H9 (cell line): ENCODE measurements at regions not wholly inside any gene's neighbourhood (a gene's known extent, or its start where the extent isn't known, plus 50 kb on each side); places are given as distances from the start of the nearest gene placed in this dataset.

Source experiments
- DNase-seq: peaks from one replicate; pipeline ENCODE4 v3.0.0-alpha.2; 2017
- H2AFZ ChIP-seq: one replicate; pipeline ENCODE4 v1.6.1; 2013; ENCODE audit warnings: mild to moderate bottlenecking, low read length, control low read depth, moderate library complexity
- H2AK5ac ChIP-seq: 2 replicates; pipeline ENCODE4 v1.6.1; 2013; ENCODE audit warnings: low read length, control low read depth, mixed read lengths; ENCODE audit not compliant: insufficient read length
- H2BK120ac ChIP-seq: one replicate; pipeline ENCODE4 v1.6.1; 2013; ENCODE audit warnings: low read depth, mild to moderate bottlenecking, low read length, control low read depth, inconsistent platforms; ENCODE audit not compliant: poor library complexity, severe bottlenecking
- H2BK12ac ChIP-seq: 2 replicates; pipeline ENCODE4 v1.6.1; 2013; ENCODE audit warnings: low read length, control low read depth, mixed read lengths, low read depth; ENCODE audit not compliant: insufficient read length
- H2BK15ac ChIP-seq: 2 replicates; pipeline ENCODE4 v1.6.1; 2013; ENCODE audit warnings: low read depth, low read length, control low read depth
- H2BK20ac ChIP-seq: one replicate; pipeline ENCODE4 v1.6.1; 2013; ENCODE audit warnings: low read depth, mild to moderate bottlenecking, low read length, control low read depth, inconsistent platforms; ENCODE audit not compliant: poor library complexity, severe bottlenecking
- H2BK5ac ChIP-seq: 2 replicates; pipeline ENCODE4 v1.6.1; 2013; ENCODE audit warnings: low read length, control low read depth, mixed read lengths; ENCODE audit not compliant: insufficient read length
- H3K14ac ChIP-seq: 2 replicates; pipeline ENCODE4 v1.6.1; 2013; ENCODE audit warnings: low read length, control low read depth; ENCODE audit not compliant: insufficient read depth
- H3K18ac ChIP-seq: 2 replicates; pipeline ENCODE4 v1.6.1; 2013; ENCODE audit warnings: low read depth, mild to moderate bottlenecking, mixed read lengths, low read length, control low read depth; ENCODE audit not compliant: insufficient read length
- H3K23ac ChIP-seq: 2 replicates; pipeline ENCODE4 v1.6.1; 2013; ENCODE audit warnings: low read length, control low read depth, mixed read lengths, low read depth; ENCODE audit not compliant: insufficient read length
- H3K23me2 ChIP-seq: 2 replicates; pipeline ENCODE4 v1.6.1; 2013; ENCODE audit warnings: low read depth, mild to moderate bottlenecking, mixed read lengths, low read length, control low read depth; ENCODE audit not compliant: insufficient read length, poor library complexity, severe bottlenecking
- H3K27ac ChIP-seq: 2 replicates; pipeline ENCODE4 v1.5.1; 2013; ENCODE audit warnings: low read length, control low read depth, mixed read lengths, low read depth; ENCODE audit not compliant: insufficient read length
- H3K27me3 ChIP-seq: 2 replicates; pipeline ENCODE4 v1.6.1; 2013; ENCODE audit warnings: low read length, control low read depth, inconsistent platforms; ENCODE audit not compliant: insufficient read depth
- H3K4ac ChIP-seq: 2 replicates; pipeline ENCODE4 v1.6.1; 2013; ENCODE audit warnings: low read depth, mild to moderate bottlenecking, control low read depth, inconsistent platforms, low read length, moderate library complexity
- H3K4me1 ChIP-seq: 2 replicates; pipeline ENCODE4 v1.6.1; 2013; ENCODE audit warnings: low read length, control low read depth, inconsistent platforms; ENCODE audit not compliant: insufficient read depth
- H3K4me2 ChIP-seq: 2 replicates; pipeline ENCODE4 v1.6.1; 2013; ENCODE audit warnings: low read length, control low read depth, mixed read lengths; ENCODE audit not compliant: insufficient read length, insufficient read depth
- H3K56ac ChIP-seq: 2 replicates; pipeline ENCODE4 v1.6.1; 2013; ENCODE audit warnings: low read depth, mild to moderate bottlenecking, mixed read lengths, low read length, control low read depth; ENCODE audit not compliant: insufficient read length
- H3K79me1 ChIP-seq: 2 replicates; pipeline ENCODE4 v1.6.1; 2013; ENCODE audit warnings: low read depth, mild to moderate bottlenecking, moderate library complexity, low read length, control low read depth, inconsistent platforms; ENCODE audit not compliant: insufficient read depth, poor library complexity, severe bottlenecking
- H3K79me2 ChIP-seq: 2 replicates; pipeline ENCODE4 v1.6.1; 2013; ENCODE audit warnings: low read length, control low read depth, inconsistent platforms; ENCODE audit not compliant: insufficient read depth
- H3K9ac ChIP-seq: 2 replicates; pipeline ENCODE4 v1.6.1; 2013; ENCODE audit warnings: low read length, control low read depth, mixed read lengths; ENCODE audit not compliant: insufficient read length; ENCODE audit errors: extremely low read depth
- H3K9me3 ChIP-seq: one replicate; pipeline ENCODE4 v1.6.1; 2013; ENCODE audit warnings: low read depth, low read length, inconsistent platforms; ENCODE audit not compliant: control insufficient read depth
- H3T11ph ChIP-seq: one replicate; pipeline ENCODE4 v1.6.1; 2013; ENCODE audit warnings: mild to moderate bottlenecking, low read length, control low read depth, inconsistent platforms
- H4K20me1 ChIP-seq: one replicate; pipeline ENCODE4 v1.6.1; 2013; ENCODE audit not compliant: control insufficient read depth, insufficient read length, insufficient read depth
- H4K5ac ChIP-seq: 2 replicates; pipeline ENCODE4 v1.6.1; 2013; ENCODE audit warnings: low read depth, mild to moderate bottlenecking, mixed read lengths, low read length, control low read depth; ENCODE audit not compliant: insufficient read length
- H4K8ac ChIP-seq: replicated peaks from 2 replicates; pipeline ENCODE4 v1.6.1; 2013; ENCODE audit warnings: low read length, control low read depth, mixed read lengths, low read depth; ENCODE audit not compliant: insufficient read length
- H4K91ac ChIP-seq: 2 replicates; pipeline ENCODE4 v1.6.1; 2013; ENCODE audit warnings: low read depth, mild to moderate bottlenecking, moderate library complexity, mixed read lengths, low read length, control low read depth; ENCODE audit not compliant: insufficient read length
- H3K27ac Mint-ChIP-seq, 3 experiments: 2 replicates in 2 of 3; 3 replicates in 1 of 3; pipeline ENCODE4 v1.8.0; 2020 to 2021; ENCODE audit warnings: mixed read lengths in 3 of 3, mild to moderate bottlenecking in 1 of 3, moderate library complexity in 1 of 3
- H3K27me3 Mint-ChIP-seq: 2 replicates; pipeline ENCODE4 v1.8.0; 2021; ENCODE audit warnings: low read depth, mild to moderate bottlenecking, moderate library complexity, mixed read lengths
- H3K36me3 Mint-ChIP-seq, 3 experiments: 2 replicates in 2 of 3; 3 replicates in 1 of 3; pipeline ENCODE4 v1.8.0; 2020 to 2021; ENCODE audit warnings: low read depth in 3 of 3, mixed read lengths in 3 of 3; ENCODE audit not compliant: insufficient read depth in 1 of 3
- H3K4me1 Mint-ChIP-seq, 2 experiments: 2 replicates each; pipeline ENCODE4 v1.8.0; 2020; ENCODE audit warnings: mixed read lengths in 2 of 2
- H3K4me3 Mint-ChIP-seq, 2 experiments: 2 replicates in 1 of 2; 3 replicates in 1 of 2; pipeline ENCODE4 v1.8.0; 2020 to 2021; ENCODE audit warnings: mild to moderate bottlenecking in 2 of 2, mixed read lengths in 2 of 2, moderate library complexity in 1 of 2
- H3K9me3 Mint-ChIP-seq, 2 experiments: 2 replicates in 1 of 2; 3 replicates in 1 of 2; pipeline ENCODE4 v1.8.0; 2020; ENCODE audit warnings: mild to moderate bottlenecking in 2 of 2, mixed read lengths in 2 of 2, moderate library complexity in 1 of 2
- CTCF ChIP-seq: fragments of 200-600 bp; sonication (generic); conservative IDR thresholded peaks from 3 replicates; pipeline ENCODE4 v1.8.0; 2021; ENCODE audit warnings: antibody characterized with exemption, mild to moderate bottlenecking
- WGBS: extraction: QIAGEN DNeasy Blood & Tissue Kit; methylation state at CpG from one replicate; pipeline ENCODE4 v1.1.7; 2013; ENCODE audit warnings: missing lambda C conversion rate, low lambda C conversion rate, mixed read lengths; ENCODE audit not compliant: insufficient read length; ENCODE audit errors: extremely low coverage; 5-methylcytosine and 5-hydroxymethylcytosine counted together

- H2BK120ac ChIP-seq = no peak overlapping the region
- H3K4me3 Mint-ChIP-seq = no peak overlapping the region
- H4K91ac ChIP-seq = no peak overlapping the region
- H4K20me1 ChIP-seq = no peaks in the 10 kb centered on the region
- no peaks in the 10 kb centered on the region for H3K9me3 ChIP-seq
- H3K4me1 ChIP-seq = 0 out of 2 replicates have a peak, but pooled peaks cover 4% of the 10 kb centered on the region
- no peak overlapping the region for H2BK5ac ChIP-seq
- no peak overlapping the region for H2AFZ ChIP-seq
- no peak overlapping the region for H3K4ac ChIP-seq
- no peaks in the 10 kb centered on the region for H3K23me2 ChIP-seq
- no peaks in the 10 kb centered on the region for H3K27me3 ChIP-seq
- H3K23ac ChIP-seq = no peak overlapping the region
- no peak for DNase-seq
- H3K36me3 Mint-ChIP-seq = no peaks in the 10 kb centered on the region; a peak in 2 of 7 replicates
- no peak overlapping the region for H2BK15ac ChIP-seq
- H4K5ac ChIP-seq = no peak overlapping the region
- H2BK12ac ChIP-seq = no peak overlapping the region
- no peak overlapping the region for H4K8ac ChIP-seq
- H3K27ac ChIP-seq = no peak overlapping the region
- no peaks in the 10 kb centered on the region for H3K27me3 Mint-ChIP-seq
- no peak overlapping the region for H3K4me2 ChIP-seq
- no CpG with 5 or more reads among the region's 20 CpGs for WGBS
- H3K79me1 ChIP-seq = no peaks in the 10 kb centered on the region
- H3T11ph ChIP-seq = no peak overlapping the region
- no peak overlapping the region for H3K56ac ChIP-seq
- TF ChIP-seq CTCF = no peak
- H3K4me1 Mint-ChIP-seq = peaks cover 18 to 24% of the 10 kb centered on the region in 2 experiments
- no peak overlapping the region for H3K27ac Mint-ChIP-seq
- no peak overlapping the region for H3K18ac ChIP-seq
- H3K9ac ChIP-seq = no peak overlapping the region
- H3K9me3 Mint-ChIP-seq = no peaks in the 10 kb centered on the region
- no peak overlapping the region; the same call in 1 of the 2 replicates for H3K14ac ChIP-seq
- H2BK20ac ChIP-seq = no peak overlapping the region
- H3K79me2 ChIP-seq = no peaks in the 10 kb centered on the region
- no peak overlapping the region for H2AK5ac ChIP-seq
These were observed 121.5 kb upstream of the LIPC start for GRCh38 chr15:58309963-58310928.
